HG03039 (cell line): ENCODE measurements at regions not wholly inside any gene's neighbourhood (a gene's known extent, or its start where the extent isn't known, plus 50 kb on each side); places are given as distances from the start of the nearest gene placed in this dataset.
"Not testable (repeated sequence)": the region's sequence is repeated elsewhere in the genome, so short reads cannot be mapped to it uniquely, and the experiment has no call there.

Source experiments
- ATAC-seq: cut with Tn5 transposase; IDR thresholded peaks from one replicate; pipeline ENCODE4 v1.9.1; 2021; ENCODE audit warnings: mild to moderate bottlenecking, moderate library complexity; ENCODE audit not compliant: unreplicated experiment

DNA sequence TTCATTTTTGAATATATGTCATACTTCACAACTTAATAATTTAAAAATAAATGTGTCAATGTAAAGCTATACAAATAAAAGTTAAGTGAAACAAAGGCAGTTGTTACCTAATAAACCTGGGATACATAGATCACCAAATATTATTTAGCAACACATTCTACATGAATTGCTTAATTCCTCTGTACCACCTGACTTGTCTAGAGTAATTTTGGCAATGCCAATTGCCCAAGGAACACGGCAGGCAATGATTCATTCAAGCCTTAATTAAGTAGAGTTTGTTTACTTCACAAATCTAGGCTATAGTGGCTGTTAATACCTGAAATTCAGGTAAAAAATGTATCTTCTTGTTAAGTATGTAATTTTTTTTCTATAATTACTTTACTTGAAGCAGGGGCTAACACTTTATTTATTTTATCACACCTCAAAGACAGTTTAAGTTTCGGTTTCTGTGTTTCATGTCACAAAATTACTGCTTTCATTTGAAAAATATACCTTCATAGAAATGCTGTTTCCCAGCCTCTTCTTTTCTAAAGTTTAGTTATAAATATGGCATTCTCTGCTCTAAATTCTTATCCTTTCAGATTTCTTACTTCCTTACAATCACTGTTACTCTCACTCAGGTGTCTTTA lies 705.7 kb downstream of the SLITRK5 start:
- no peak for ATAC-seq

DNA sequence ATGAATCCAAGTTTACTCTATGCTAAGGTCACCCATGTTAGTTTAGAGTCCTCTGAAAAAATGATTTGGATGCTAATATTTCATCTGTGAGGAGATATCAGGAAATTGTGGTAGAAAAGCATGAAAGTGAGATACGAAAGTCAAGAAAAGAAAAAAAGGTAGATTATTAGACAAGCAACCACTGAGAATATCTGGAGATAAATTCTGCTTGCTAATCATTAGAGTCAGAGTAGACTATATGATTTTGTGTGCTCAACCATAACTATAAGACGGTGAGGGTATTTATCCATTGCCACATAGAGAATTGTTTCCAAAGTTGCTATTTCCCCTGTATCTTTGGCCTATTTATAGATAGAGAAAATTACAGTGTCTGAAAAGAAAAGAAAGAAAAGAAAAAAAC lies 706.7 kb downstream of the SLITRK5 start:
- no peak for ATAC-seq

DNA sequence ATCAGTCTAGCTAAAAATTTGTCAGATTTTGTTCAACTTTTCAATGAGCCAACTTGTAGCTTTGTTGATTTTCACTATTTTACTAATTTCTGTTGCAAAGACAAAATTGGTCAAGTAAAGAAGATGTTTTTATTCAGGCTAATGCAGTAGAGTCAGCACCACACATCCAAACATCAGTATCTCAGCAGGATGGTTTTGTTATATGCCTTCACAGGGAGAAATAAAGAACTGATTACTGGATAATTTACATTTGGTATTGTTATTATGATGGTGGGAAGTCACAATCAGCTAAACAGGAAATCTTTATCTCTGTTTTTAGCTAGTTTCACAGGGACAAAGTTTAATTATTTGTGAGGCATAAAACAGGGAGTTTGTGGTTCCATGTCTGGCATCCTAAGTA lies 713.4 kb downstream of the SLITRK5 start:
- no peak for ATAC-seq

DNA sequence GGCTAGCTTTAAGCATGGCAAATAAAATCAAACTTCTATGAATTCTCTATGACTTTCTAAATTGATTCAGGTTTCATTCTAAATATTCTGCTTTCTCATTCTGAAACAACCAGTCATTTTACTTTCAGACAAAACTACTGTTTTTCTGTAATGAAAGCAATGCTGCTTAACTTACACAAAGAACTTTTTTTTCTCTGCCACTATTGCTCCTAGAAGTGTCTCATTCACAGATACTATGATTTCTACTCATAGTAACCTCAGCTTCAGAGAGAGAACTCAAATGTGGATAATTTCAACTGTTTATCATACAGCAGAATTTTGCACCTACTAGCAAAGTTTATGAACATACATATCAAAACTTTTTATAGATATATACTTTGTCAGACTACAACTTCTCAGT lies 724.6 kb downstream of the SLITRK5 start:
- no peak for ATAC-seq

DNA sequence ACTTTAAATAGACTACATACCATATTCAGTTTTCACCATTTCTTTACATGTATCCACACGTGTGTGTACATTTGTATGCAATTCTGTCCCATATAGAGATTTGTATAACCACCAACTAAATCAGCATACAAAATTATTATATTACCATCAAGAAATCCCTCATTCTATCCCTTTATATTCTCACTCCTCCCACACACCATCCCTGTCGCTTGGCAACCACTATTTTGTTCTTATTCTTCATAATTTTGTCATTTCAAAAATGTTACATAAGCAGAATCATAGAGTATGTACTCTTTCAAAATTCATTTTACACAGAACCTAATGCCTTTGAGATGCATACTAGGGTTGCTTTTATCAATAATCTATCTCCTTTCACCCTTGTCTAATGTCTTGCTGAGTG lies 740.5 kb downstream of the SLITRK5 start:
- no peak for ATAC-seq

DNA sequence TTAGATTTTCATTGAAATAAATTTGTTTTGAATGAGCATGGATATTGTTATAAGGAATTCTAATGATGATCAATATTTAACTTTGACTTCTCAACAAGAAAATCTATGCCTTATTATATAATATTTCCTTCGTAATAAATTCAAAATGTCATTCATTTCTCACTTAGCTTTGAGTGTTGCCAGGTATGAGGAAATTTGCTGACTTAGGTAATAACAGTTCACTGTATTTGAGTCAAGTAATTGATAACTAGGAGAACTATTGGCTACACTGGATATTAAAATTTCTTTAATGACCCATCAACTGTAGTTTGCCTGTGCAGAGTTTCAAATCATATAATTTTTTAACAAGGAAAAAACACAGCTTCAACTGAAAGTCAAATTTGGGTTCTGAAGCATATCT lies 746.6 kb downstream of the SLITRK5 start:
- ATAC-seq: no peak

DNA sequence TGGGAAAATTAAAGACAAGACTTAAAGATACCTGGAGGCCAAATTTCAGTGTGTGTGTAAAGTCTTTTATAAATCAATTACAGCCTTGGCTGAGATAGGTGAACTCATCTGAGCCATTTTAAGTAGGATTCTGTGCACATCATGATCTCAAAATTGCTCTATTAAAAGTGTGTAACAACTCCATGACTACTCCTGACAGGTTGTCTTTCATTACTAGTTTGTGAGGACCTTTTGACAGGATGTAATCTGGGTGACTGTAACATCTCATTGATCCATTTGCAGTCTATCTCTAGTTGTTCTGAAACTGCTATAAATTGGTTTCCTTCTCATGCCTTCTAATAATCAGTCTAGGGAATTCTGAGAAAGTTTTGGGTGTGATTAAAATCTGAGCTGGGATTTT lies 753.3 kb downstream of the SLITRK5 start:
- no peak for ATAC-seq

DNA sequence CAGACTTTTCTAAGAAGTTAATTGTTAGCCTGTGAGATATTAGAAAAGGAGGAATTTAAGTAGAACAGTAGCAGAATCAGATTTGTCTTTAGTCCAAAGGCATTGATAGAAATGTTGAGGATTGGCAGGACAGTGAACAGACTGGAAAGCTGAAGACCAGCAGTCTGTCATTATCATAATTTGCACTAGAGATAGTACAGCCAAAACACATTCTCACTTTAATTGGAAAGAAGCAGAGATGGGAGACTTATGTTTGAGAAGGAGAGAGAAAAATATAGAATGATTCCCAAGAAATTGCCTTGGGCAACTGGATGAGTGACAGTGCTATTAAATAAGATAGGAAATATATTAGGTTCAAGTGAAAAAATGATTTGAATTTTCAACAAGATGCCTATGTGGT lies 755.5 kb downstream of the SLITRK5 start:
- ATAC-seq: no peak

DNA sequence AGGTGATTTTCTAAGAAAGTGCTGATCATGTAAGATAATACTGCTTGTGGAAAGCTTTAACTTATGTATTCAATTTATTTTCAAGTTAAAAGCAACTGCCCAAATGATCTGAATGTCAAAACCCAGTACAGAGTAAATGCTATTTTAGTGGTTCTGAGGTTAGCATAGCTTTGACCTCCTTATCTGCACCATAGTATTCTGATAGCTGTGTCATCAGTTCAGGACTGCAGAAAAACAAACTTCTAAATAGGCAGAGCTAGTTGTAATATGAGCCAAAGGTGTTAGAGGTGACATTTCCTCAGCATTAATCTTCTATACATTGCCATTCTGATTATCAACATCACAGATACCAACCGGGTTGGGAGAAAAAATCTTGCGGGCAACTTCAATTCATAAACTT lies 758.7 kb downstream of the SLITRK5 start:
- no peak for ATAC-seq

DNA sequence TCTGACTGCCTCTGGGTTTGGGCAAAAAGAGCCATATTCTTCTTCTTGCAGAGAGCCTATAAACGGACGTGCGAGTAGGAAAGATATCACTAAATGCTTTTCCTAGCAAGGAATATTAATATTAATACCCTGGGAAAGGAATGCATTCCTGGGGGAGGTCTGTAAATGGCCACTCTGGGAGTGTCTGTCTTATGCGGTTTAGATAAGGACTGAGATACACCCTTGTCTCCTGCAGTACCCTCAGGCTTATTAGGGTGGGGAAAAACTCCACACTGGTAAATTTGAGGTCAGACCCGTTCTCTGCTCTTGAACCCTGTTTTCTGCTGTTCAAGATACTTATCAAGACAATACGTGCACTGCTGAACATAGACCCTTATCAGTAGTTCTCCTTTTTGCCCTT lies 763.8 kb downstream of the SLITRK5 start:
- no peak for ATAC-seq

DNA sequence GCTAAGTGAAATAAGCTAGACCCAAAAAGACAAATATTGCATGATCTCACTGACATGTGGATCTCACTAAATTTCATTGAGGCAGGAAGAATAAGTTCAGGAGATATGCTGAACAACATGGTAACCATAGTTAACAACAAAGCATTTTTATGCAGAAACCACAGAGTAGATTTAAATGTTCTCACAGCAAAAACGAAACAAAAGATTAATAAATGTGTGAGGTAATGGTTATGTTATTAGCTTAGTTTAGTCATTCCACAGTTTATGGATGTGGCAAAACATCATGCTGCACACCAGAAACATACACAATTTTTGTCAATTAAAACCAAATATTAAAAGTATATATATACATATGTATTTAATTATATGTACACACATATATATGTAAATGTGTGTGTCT lies 765.8 kb downstream of the SLITRK5 start:
- ATAC-seq: no peak

DNA sequence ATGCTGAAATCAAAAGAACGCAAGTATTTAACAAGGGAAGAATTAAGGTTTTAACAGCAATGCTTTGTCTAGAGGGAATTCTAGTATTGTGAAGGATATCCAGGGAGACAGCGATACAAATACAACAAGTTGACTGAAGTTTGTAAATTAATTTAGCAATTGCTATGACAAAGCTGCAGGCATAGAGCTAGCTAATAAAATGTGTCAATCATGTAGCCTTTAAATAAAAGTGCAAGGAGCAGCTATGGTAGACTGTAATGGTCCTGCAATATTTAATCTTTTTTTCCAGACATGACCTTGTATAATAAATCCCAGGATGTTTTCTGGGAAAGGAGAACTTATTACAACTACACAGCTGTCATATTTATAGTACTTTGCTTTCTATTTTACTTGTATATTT lies 779.3 kb downstream of the SLITRK5 start:
- ATAC-seq: no peak

DNA sequence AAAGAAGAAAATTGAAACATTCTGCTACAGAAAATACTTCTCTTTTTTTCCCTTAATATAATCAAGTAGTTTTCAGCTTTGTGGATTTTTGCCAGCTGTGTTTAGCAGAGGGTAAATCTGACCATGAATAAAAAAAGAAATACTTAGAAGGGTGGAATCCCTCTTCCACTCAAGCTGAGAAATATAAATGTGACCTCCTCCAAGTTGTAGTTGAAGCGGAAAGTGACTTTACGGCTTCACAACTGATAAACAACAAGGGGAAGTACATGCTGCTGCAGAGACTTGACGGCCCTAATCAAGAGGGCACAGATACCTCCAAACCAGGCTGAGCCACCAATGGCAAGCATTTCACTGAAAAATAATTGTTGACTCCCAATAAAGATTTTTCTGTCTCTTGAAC lies 785.0 kb downstream of the SLITRK5 start:
- no peak for ATAC-seq

DNA sequence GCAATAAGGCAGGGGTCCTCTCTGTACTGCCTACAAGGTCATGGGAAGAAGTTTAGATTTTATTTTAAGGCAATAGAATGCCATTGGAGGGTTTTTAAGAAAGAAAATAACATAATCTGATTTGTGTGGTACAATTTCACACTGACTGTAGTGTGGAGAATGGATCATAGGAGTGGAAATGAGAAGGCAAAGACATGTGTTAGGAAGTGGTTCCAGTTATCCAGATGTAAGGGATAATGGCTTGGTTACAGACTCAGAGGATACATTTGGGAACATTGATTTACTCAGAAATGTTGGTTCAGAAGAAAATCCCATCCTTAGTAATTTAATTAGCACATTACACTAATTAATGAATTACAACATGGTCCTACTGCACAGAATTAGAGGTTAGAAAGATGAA lies 788.2 kb downstream of the SLITRK5 start:
- no peak for ATAC-seq

DNA sequence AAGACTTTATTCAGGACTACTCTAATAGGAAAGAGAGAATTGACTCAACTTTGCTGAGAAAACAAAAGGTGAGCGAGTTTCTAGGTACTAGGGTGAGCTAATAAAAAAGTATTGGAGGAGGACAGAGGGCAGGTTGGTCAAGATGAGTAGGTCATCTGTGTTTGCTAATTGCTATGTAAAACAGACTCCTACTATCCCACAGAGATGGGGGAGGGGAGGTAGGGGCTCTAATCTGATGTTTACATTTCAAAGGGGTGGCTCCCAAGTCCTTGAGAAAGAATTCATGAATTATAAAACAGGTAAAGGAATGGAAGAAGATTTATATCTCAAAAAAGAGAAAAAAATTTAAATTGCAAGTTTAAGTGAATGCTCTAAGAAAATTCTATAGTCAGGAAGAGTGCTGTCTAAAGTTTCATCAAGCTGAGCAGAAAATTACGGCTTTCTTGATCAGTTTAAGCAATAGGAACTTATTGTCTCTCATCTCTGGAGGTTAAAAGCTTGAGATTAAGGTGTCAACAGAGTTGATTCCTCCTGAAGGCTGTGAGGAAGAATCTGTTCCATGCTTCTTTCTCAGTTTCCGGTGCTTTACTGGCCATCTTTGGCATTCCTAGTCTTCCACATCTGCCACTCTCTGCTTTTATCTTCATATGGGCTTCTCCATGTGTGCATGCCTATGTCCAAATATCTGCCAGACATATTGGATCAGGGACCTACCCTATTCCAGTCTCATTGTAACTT lies 790.3 kb downstream of the SLITRK5 start:
- ATAC-seq: no peak

DNA sequence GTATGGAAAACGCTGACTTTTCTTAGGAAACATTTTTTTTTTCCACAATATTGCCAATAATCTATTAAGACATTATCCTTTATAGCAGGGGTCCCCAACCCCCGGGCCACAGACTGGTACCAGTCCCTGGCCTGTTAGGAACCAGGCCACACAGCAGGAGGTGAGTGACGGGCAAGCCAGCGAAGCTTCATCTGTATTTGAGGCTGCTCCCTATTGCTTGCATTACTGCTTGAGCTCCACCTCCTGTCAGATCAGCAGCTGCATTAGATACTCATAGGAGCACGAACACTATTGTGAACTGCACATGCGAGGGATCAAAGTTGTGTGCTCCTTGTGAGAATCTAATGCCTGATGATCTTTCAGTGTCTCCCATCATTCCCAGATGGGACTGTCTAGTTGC lies 793.7 kb downstream of the SLITRK5 start:
- ATAC-seq: no peak

DNA sequence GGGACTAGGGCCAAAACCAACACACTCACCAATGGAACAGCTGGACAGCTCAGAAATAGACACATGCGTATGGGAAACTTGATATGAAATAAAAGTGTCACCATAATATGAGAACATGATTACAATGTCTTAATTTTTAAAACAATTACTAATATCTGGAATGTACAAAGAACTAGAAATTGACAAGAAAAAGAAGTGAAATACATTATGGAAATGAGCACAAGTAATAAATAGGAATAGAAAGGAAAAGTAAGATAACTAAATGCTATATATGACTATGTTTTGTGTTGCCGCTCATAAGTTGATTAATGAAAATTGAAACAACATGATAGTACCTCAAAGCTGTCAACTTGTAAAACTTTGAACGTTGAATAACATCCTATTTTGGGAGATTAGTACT lies 801.1 kb downstream of the SLITRK5 start:
- no peak for ATAC-seq

DNA sequence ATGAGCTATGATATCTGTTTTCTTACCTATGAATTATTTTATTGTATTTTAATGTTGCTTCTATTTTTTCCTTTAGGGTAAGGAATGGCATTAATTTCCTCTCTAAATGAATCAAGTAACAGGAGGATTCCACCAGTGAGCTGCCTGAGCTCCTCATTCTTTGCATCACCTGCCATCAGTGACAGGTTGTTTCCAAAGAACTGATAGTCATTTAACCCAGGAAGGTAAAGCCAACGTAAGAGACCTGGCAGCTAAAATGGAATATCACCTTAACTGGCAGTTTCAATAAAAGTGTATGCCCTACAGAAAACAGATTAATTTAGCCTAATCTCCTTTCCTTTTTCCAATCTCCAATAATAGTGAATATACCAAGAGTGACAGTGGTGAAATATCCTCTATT lies 812.0 kb downstream of the SLITRK5 start:
- no peak for ATAC-seq

DNA sequence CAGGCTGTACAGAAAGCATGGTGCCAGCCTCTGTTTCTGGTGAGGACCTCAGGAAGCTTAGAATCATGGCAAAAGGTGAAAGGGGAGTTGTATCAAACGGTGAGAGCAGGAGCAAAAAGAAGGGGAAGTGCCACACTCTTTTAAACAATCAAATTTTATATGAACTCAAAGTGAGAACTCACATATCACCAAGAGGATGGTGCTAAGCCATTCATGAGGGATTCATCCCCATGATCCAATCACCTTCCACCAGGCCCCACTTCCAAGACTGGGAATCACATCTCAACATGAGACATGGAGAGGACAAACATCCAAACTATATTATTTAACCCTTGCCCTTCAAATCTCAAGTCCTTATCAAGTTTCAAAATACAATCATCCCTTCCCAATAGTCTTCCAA lies 836.7 kb downstream of the SLITRK5 start:
- ATAC-seq: no peak

DNA sequence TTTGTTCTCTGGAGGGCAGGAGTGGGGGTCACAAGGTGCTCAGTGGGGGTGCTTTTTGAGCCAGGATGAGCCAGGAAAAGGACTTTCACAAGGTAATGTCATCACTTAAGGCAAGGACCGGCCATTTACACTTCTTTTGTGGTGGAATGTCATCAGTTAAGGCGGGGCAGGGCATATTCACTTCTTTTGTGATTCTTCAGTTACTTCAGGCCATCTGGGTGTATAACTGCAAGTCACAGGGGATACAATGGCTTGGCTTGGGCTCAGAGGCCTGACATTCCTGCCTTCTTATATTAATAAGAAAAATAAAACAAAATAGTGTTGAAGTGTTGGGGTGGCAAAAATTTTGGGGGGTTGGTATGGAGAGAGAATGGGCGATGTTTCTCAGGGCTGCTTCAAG lies 841.8 kb downstream of the SLITRK5 start:
- ATAC-seq: not testable (repeated sequence)

DNA sequence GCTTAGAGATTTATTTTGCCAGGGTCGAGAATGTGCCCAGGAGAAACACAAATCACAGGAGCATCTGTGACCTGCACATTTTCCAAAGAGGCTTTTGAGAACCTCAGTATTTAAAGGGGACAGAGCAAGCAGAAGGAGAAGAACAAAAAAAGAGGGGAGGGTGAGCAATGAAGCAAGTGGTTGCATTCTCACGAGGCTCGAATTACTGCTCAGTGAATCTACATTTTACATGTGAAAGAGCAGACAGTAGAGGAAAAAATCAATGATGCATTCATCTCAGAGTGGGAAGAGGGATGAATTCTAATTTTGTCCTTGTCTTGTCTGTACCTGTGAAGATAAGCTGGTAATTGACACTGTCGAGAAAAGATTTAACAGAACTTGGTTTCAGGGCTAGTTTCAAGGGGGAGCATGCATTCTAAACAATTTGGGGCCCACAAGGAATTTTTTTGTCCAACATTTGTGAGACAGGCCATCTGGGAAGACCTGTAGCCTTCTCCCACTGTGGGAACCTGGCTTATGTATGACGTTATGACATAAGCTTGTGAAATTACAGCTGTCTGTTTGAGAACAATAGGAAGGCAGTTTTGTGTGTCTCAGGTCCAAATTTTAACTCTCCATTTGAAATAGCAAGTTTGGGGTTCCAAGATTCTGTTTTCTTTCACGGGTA lies 855.1 kb downstream of the SLITRK5 start:
- no peak for ATAC-seq

DNA sequence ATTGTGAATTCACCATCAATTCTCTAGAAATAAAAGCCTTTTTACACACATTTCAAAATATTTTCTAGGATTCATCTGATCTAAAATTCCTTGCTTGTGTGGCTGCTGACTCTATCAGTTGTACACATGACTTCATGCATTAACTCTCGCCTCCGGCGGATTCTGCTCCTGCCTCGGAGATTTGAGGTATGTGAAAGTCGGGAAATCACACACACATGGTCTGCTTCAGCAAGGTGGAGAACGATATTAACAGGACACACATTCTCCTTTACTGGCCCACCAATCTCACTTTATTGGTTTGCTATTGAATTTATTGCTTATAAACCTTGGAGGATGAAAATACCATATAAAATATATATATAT lies 855.7 kb downstream of the SLITRK5 start:
- ATAC-seq: no peak
